NCI-H2196 (cell line): ENCODE measurements at regions not wholly inside any gene's neighbourhood (a gene's known extent, or its start where the extent isn't known, plus 50 kb on each side); places are given as distances from the start of the nearest gene placed in this dataset.

Experiments used
- DNase-seq: peaks from one replicate; lab custom pipeline; 2025; ENCODE audit not compliant: unreplicated experiment; lab: John Stamatoyannopoulos, UW

- DNase-seq: no peak
These were observed 206.9 kb upstream of the SIX2 start for GRCh38 chr2:45216118-45216517.

- DNase-seq: no peak
These were observed 205.3 kb upstream of the SIX2 start for GRCh38 chr2:45214550-45214949.

- no peak for DNase-seq
These were observed 203.8 kb upstream of the SIX2 start for GRCh38 chr2:45212953-45213635.

- DNase-seq: no peak
These were observed 202.4 kb upstream of the SIX2 start for GRCh38 chr2:45211636-45212035.

GRCh38 chr2:45210462-45211195 lies 201.4 kb upstream of the SIX2 start:
- no peak for DNase-seq

- DNase-seq: no peak
These were observed 200.6 kb upstream of the SIX2 start for GRCh38 chr2:45209875-45210274.

GRCh38 chr2:45209302-45209701 lies 200.1 kb upstream of the SIX2 start:
- no peak for DNase-seq

GRCh38 chr2:45207101-45207500 lies 197.8 kb upstream of the SIX2 start:
- DNase-seq: no peak

- no peak for DNase-seq
These were observed 196.7 kb upstream of the SIX2 start for GRCh38 chr2:45205985-45206384.

GRCh38 chr2:45205480-45205879 lies 196.2 kb upstream of the SIX2 start:
- no peak for DNase-seq

- DNase-seq: no peak
These were observed 194.1 kb upstream of the SIX2 start for GRCh38 chr2:45203400-45203799.

GRCh38 chr2:45199973-45200372 lies 190.7 kb upstream of the SIX2 start:
- no peak for DNase-seq

- DNase-seq: no peak
These were observed 186.7 kb upstream of the SIX2 start for GRCh38 chr2:45195916-45196315.

GRCh38 chr2:45194596-45194995 lies 185.3 kb upstream of the SIX2 start:
- no peak for DNase-seq

- no peak for DNase-seq
These were observed 184.3 kb upstream of the SIX2 start for GRCh38 chr2:45193581-45193980.

GRCh38 chr2:45192991-45193390 lies 183.7 kb upstream of the SIX2 start:
- no peak for DNase-seq

- DNase-seq: no peak
These were observed 183.2 kb upstream of the SIX2 start for GRCh38 chr2:45192481-45192880.

- no peak for DNase-seq
These were observed 182.7 kb upstream of the SIX2 start for GRCh38 chr2:45191976-45192375.

- no peak for DNase-seq
These were observed 182.1 kb upstream of the SIX2 start for GRCh38 chr2:45191146-45191863.

- DNase-seq: no peak
These were observed 181.3 kb upstream of the SIX2 start for GRCh38 chr2:45190481-45190942.

- DNase-seq: no peak
These were observed 175.4 kb upstream of the SIX2 start for GRCh38 chr2:45184606-45185005.
